NCI-H2227 treated with DMSO at 0.1 percent for 48 hours (cell line): ENCODE measurements at regions not wholly inside any gene's neighbourhood (a gene's known extent, or its start where the extent isn't known, plus 50 kb on each side); places are given as distances from the start of the nearest gene placed in this dataset.
"Not testable (repeated sequence)": the region's sequence is repeated elsewhere in the genome, so short reads cannot be mapped to it uniquely, and the experiment has no call there.

Source experiments
- DNase-seq: peaks from one replicate; lab custom pipeline; 2025; lab: John Stamatoyannopoulos, UW

- no peak for DNase-seq
Measured at GRCh38 chr16:9343276-9343675, 251.8 kb downstream of the HAPSTR1 start.

DNA sequence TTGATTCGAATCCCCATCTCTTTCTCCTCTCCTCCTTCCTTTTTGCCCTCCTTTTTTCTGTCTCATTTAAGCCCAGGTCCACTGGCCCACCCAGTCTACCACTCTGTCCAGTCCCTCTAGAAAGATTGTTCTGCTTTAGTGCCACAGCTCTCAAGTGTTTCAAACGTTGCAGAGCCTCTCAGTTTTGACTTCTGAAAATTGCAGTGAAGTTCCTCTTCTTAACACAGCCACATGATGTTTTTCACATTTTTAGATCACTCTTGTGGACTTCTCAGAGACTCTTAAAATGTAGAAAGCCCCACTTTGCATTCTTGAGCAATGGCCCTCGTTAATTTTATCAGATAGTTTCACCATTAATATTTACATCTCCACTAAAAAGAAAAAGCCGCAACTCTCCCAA is 253.1 kb downstream of the HAPSTR1 start:
- no peak for DNase-seq

DNA sequence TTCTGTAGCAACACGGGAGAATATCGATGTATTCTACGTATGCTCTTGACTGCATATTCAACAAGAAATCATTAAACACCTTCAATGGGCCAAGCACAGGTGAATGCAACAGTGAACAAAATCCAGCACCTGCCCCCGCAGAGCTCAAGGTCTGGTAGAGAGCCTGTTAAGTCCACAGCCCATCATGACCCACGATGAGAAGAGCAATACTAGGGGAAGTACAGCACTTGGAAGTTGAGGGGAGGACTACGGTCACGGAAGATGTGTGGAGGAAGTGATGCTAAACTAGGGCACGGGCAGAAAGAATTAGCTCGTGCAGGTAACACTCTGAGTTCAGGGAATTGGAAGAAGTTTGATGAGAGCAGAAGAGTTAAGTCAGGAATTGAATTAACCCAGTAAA is 253.6 kb downstream of the HAPSTR1 start:
- DNase-seq, result no peak

DNA sequence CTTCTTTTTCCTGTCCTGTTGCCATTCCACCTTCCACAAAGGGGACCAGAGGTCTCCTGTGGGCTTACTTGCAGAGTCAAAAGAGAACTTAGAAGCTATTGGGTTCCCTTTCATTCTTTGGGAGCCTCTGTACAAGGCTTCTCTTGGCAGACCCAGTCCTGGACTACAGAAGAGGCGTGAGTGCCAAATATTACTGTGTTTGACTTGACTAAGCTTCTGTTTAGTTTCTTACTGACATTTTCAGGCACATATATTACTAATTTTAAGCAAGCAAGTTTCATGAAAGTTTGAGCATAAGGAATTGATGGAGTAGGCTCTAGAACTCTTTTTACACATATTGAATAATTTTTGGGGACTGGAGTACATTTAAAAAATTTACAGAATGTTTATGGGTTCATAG is 254.4 kb downstream of the HAPSTR1 start:
- DNase-seq, result no peak

- DNase-seq, result no peak
Measured at GRCh38 chr16:9348912-9349311, 257.5 kb downstream of the HAPSTR1 start.

- not testable (repeated sequence) for DNase-seq
Measured at GRCh38 chr16:9349373-9349960, 258.0 kb downstream of the HAPSTR1 start.

GRCh38 chr16:9350119-9350799 is 258.8 kb downstream of the HAPSTR1 start:
- not testable (repeated sequence) for DNase-seq

GRCh38 chr16:9351440-9351839 is 260.0 kb downstream of the HAPSTR1 start:
- no peak for DNase-seq

- no peak for DNase-seq
Measured at GRCh38 chr16:9351841-9352434, 260.5 kb downstream of the HAPSTR1 start.

DNA sequence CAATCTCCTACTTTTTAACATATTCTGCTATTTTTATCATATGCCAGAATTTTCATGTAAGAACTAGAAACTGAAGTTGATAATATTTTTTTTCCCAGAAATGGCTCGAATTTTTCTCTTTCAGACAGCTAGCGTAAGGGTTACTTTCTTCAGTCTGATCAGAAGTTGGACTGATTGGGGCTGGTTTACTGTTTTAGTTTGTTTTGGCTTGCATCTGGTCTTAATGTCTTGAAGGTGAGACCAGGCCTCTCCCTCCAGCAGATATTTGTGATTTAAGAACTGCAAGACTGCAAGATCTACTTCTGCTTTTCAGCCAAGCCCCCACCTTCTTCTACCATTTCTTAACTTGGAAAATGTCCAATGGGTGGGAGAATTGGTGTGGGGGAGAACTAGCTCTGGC is 266.4 kb downstream of the HAPSTR1 start:
- no peak for DNase-seq

DNA sequence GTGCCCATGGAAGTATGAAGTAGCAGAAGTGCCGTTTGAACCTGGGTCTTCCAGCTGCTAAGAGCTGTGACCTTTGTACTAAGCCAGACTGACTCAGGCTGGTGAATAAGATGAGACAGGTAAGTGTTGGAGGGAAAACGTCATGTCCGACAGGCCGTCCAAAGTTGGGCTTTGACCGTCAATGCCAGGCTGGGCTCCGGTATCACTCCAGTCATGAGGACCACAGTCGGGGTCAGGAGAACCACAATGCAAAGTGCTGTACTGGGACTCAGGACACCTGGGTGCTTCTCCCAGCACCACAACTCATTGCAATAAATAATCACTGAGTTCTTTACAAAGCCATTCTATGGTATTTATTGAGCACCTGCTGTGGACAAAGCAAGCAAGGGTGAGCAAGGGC is 268.6 kb downstream of the HAPSTR1 start:
- DNase-seq, result no peak

- DNase-seq, result no peak
Measured at GRCh38 chr16:9362050-9362449, 270.6 kb downstream of the HAPSTR1 start.

- no peak for DNase-seq
Measured at GRCh38 chr16:9362604-9363003, 271.2 kb downstream of the HAPSTR1 start.

DNA sequence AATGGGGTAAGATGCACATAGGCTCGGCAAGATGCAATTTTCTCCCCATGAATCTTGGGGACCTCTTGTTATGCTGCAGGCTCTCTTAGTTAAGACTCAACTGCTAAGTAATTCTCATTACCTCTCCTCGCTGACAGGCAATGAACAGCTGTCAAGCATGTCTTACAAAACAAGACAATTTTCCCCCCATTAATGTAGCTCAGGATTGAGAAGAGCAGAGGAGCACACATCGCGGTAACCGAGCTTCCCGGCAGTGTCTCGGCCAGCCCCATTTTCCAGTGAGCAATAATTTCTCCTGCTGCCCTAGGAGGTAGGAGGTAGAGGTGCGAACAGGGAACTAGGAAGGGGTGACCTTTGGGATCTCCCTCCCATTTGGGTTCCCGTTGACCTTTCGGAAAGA is 272.1 kb downstream of the HAPSTR1 start:
- DNase-seq, result no peak

GRCh38 chr16:9364721-9365369 is 273.4 kb downstream of the HAPSTR1 start:
- DNase-seq, result no peak

- no peak for DNase-seq
Measured at GRCh38 chr16:9365370-9365728, 273.9 kb downstream of the HAPSTR1 start.

DNA sequence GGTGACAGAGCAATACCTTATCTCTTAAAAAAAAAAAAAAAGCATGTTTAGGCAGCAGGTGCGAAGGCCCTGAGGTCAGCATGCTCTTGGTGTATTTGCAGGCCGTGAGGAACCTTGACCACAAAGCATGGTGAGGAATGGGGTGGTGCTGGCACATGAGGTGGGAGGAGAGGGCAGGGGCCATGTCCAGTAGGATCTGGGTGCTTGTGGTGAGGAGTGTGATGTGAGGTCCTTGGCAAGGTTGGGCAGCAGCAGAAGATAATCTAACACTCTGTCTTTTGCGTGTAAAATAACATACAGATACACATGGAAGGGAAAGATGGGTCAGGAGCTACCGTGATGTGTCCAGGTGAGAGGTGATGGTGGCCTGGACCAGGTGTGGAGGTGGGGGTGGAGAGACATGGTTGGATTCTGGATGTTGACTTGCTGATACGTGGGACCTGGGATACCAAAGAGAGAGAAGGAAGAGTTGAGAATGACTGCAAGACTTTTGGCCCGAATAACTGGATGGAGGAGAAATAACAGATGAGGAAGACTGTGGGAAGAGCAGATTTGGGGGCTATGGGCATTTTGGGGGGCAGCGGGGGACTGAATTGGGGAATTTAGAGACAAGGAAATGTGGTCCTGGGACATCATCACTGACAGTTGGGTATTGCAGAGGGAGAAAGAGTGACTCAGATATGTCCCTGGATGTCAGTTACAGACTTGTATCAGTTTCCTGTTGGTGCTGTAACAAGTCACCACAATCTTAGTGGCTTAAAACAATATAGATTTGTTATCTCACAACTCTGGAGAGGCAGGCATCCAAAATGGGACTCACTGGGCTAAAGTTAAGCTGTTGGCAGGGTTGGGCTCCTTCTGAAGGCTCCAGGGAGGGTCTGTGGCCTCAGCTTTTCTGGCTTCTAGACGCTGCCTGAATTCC is 274.9 kb downstream of the HAPSTR1 start:
- no peak for DNase-seq

DNA sequence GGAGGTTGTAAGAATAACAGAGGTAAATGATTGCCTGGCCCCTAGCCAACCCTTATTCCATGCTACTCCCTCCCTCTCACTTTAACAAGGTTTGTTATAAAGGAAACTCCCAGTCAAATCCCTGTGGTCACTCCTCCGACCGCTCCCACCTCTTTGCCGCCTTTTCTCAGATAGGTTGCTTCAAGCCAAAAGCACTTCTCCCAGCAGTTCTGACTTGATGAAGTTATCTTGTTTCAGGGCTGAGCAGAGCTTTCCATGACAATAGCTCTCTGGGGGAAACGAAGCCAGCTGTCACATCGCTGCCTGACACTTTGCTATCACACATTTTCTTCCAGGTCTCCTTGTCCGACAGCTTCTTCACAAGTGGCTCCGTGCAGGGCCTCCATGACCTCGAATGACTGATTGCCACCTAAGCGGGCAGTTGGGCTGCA is 278.6 kb downstream of the HAPSTR1 start:
- no peak for DNase-seq

GRCh38 chr16:9371713-9372448 is 280.4 kb downstream of the HAPSTR1 start:
- no peak for DNase-seq

DNA sequence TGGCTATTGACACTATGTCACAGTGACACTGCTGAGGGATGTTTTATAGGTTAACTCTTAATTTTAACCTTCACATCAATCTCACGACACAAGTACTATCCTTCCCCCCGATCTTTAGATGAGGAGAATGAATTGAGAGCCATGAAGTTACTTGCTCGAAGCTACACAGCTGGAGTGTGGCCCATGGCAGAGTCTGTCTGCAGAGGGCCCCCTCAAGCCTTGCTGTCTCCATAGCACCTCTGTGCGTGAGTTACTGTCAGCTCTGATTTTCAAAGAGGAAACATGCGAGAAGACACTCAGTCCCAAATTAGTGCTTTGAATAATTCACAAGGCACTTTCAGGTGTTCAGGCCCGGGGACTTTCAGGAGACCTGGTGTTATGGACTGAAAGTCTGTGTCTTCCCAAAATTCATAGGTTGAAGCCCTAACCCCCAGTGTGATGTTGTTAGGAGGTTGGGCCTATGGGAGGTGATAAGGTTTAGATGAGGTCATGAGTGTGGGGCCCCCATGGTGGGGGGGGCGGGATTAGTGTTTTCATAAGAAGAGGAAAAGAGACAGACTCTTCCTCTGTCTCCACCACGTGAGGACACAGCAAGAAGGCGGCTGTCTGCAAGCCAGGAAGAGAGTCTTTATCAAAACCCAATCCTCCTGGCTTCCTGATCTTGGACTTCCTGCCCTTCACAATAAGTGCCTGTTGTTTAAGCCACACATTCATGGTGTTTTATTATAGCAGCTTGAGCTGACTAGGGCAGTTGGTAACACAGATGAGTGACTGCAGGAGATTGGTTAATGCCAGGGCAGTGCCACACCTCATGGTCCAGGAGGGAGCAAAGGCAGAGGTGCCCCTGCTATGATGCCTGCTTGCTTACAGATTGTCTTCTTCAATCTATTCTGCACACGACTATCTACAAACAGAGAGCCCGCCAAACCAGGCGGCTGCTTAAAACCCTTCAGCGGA is 281.8 kb downstream of the HAPSTR1 start:
- DNase-seq, result no peak
